ENCODE measurements at regions not wholly inside any gene's neighbourhood (a gene's known extent, or its start where the extent isn't known, plus 50 kb on each side); places are given as distances from the start of the nearest gene placed in this dataset.

DNA sequence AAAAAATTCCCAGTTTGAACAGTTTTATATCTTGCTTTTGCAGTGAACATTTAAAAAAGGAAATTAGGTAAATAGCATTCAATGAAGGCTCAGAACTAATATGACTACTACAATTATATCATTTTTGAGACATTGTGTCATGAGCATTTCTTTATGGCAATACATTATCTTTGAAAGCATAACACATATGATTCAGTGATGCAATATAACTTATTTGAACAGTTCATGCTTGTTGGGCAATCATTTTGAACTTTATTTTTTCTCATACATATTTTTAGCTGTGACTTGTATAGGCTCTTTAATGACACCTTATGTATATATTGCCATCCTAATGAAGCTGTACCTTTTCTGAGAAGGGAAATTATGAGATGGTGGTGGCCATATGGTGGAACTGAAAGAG, 828.6 kb upstream of the NR2F2 start:
- no peak for TF ChIP-seq POLR2A (IDR thresholded peaks at IDR 0.05)
- TF ChIP-seq CTCF (IDR thresholded peaks at IDR 0.05) = no peak
